ENCODE measurements at regions not wholly inside any gene's neighbourhood (a gene's known extent, or its start where the extent isn't known, plus 50 kb on each side); places are given as distances from the start of the nearest gene placed in this dataset.
"Not testable (repeated sequence)": the region's sequence is repeated elsewhere in the genome, so short reads cannot be mapped to it uniquely, and the experiment has no call there.

DNA sequence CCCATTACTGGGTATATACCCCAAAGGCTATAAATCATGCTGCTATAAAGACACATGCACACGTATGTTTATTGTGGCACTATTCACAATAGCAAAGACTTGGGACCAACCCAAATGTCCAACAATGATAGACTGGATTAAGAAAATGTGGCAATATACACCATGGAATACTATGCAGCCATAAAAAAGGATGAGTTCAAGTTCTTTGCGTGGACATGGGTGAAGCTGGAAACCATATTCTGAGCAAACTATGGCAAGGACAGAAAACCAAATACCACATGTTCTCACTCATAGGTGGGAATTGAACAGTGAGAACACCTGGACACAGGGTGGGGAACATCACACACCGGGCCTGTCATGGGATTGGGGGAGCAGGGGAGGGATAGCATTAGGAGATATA, 54.4 kb upstream of the MUCL1 start:
- WGBS: 91% methylated on average over 3 of the region's 3 CpGs
- H3K4me3 ChIP-seq; H3K9me3 ChIP-seq; H3K27me3 ChIP-seq; DNase-seq (ENCODE audit: low spot score in 2 of 2); H3K27ac ChIP-seq; H3K36me3 ChIP-seq; H3K4me1 ChIP-seq: not testable (repeated sequence)

GRCh38 chr12:54798651-54799050, 55.7 kb upstream of the MUCL1 start:
- Histone ChIP-seq H3K4me1 (no peaks in the 10 kb centered on the region), H3K36me3 (no peaks in the 10 kb centered on the region), H3K9me3 (no peaks in the 10 kb centered on the region), H3K27me3 (no peaks in the 10 kb centered on the region), H3K27ac (no peak overlapping the region), H3K4me3 (no peak overlapping the region)
- no peak for DNase-seq (ENCODE audit: low spot score in 2 of 2)
- WGBS: 89% methylated on average over 1 of the region's 1 CpG
- TF ChIP-seq EP300 (IDR thresholded peaks at IDR 0.05) (no peak), POLR2AphosphoS5 (IDR thresholded peaks at IDR 0.05) (no peak)
- TF ChIP-seq, protein P1, sequence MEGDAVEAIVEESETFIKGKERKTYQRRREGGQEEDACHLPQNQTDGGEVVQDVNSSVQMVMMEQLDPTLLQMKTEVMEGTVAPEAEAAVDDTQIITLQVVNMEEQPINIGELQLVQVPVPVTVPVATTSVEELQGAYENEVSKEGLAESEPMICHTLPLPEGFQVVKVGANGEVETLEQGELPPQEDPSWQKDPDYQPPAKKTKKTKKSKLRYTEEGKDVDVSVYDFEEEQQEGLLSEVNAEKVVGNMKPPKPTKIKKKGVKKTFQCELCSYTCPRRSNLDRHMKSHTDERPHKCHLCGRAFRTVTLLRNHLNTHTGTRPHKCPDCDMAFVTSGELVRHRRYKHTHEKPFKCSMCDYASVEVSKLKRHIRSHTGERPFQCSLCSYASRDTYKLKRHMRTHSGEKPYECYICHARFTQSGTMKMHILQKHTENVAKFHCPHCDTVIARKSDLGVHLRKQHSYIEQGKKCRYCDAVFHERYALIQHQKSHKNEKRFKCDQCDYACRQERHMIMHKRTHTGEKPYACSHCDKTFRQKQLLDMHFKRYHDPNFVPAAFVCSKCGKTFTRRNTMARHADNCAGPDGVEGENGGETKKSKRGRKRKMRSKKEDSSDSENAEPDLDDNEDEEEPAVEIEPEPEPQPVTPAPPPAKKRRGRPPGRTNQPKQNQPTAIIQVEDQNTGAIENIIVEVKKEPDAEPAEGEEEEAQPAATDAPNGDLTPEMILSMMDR (IDR thresholded peaks at IDR 0.05): no peak

- WGBS: 92% methylated on average over 2 of the region's 2 CpGs
- Histone ChIP-seq H3K4me3 (no peak overlapping the region), H3K9me3 (no peaks in the 10 kb centered on the region), H3K27ac (no peak overlapping the region), H3K27me3 (no peaks in the 10 kb centered on the region), H3K4me1 (no peaks in the 10 kb centered on the region), H3K36me3 (no peaks in the 10 kb centered on the region)
- TF ChIP-seq POLR2A (IDR thresholded peaks at IDR 0.05): no peak
- TF ChIP-seq, protein P1 (IDR thresholded peaks at IDR 0.05): no peak
- TF ChIP-seq POLR2AphosphoS5 (IDR thresholded peaks at IDR 0.05): no peak
- no peak for TF ChIP-seq EP300 (IDR thresholded peaks at IDR 0.05)
- DNase-seq (ENCODE audit: low spot score in 2 of 2): no peak
Observed at GRCh38 chr12:54796991-54797390, 57.3 kb upstream of the MUCL1 start.

- no peaks in the 10 kb centered on the region for H3K36me3 ChIP-seq
- H3K27ac ChIP-seq: no peak overlapping the region
- no peaks in the 10 kb centered on the region for H3K4me1 ChIP-seq
- TF ChIP-seq EP300 (IDR thresholded peaks at IDR 0.05): no peak
- TF ChIP-seq POLR2AphosphoS5 (IDR thresholded peaks at IDR 0.05): no peak
- no peak for TF ChIP-seq POLR2A (IDR thresholded peaks at IDR 0.05)
- H3K9me3 ChIP-seq: no peaks in the 10 kb centered on the region
- no peak overlapping the region for H3K4me3 ChIP-seq
- WGBS: 65% methylated on average over 6 of the region's 6 CpGs
- no peak for DNase-seq (ENCODE audit: low spot score in 2 of 2)
- no peaks in the 10 kb centered on the region for H3K27me3 ChIP-seq
Observed at GRCh38 chr12:54795644-54796043, 58.7 kb upstream of the MUCL1 start.

GRCh38 chr12:54786081-54786480, 68.2 kb upstream of the MUCL1 start:
- 85% methylated on average over 5 of the region's 5 CpGs for WGBS
- H3K4me1 ChIP-seq: no peaks in the 10 kb centered on the region
- H3K4me3 ChIP-seq: no peak overlapping the region
- H3K36me3 ChIP-seq: no peaks in the 10 kb centered on the region
- no peaks in the 10 kb centered on the region for H3K27me3 ChIP-seq
- H3K27ac ChIP-seq: no peak overlapping the region
- DNase-seq (ENCODE audit: low spot score in 2 of 2): no peak
- peaks cover 11% of the 10 kb centered on the region for H3K9me3 ChIP-seq
- TF ChIP-seq, protein P1 (IDR thresholded peaks at IDR 0.05): no peak
- TF ChIP-seq POLR2AphosphoS5 (IDR thresholded peaks at IDR 0.05): no peak
- no peak for TF ChIP-seq EP300 (IDR thresholded peaks at IDR 0.05)
- TF ChIP-seq POLR2A (IDR thresholded peaks at IDR 0.05): no peak

- Histone ChIP-seq H3K9me3 (peaks cover 11% of the 10 kb centered on the region), H3K4me3 (no peak overlapping the region), H3K36me3 (no peaks in the 10 kb centered on the region), H3K4me1 (no peaks in the 10 kb centered on the region), H3K27me3 (no peaks in the 10 kb centered on the region), H3K27ac (no peak overlapping the region)
- DNase-seq (ENCODE audit: low spot score in 2 of 2): no peak
- TF ChIP-seq POLR2AphosphoS5 (IDR thresholded peaks at IDR 0.05) (no peak), EP300 (IDR thresholded peaks at IDR 0.05) (no peak), POLR2A (IDR thresholded peaks at IDR 0.05) (no peak)
- TF ChIP-seq, protein P1 (IDR thresholded peaks at IDR 0.05): no peak
Observed at GRCh38 chr12:54784115-54784514, 70.2 kb upstream of the MUCL1 start.

- no CpG with 5 or more reads among the region's 1 CpG for WGBS
- not testable (repeated sequence) for H3K9me3 ChIP-seq; H3K27me3 ChIP-seq; H3K27ac ChIP-seq; H3K36me3 ChIP-seq; H3K4me1 ChIP-seq; DNase-seq (ENCODE audit: low spot score in 2 of 2); H3K4me3 ChIP-seq
Observed at GRCh38 chr12:54777031-54777430, 77.3 kb upstream of the MUCL1 start.
